Gastroesophageal sphincter (tissue), 2 donors: ENCODE measurements at regions not wholly inside any gene's neighbourhood (a gene's known extent, or its start where the extent isn't known, plus 50 kb on each side); places are given as distances from the start of the nearest gene placed in this dataset.

Source experiments
- EP300 ChIP-seq: sonication (generic); formaldehyde crosslinking; IDR thresholded peaks from one replicate; pipeline ENCODE4 v1.6.1; 2017; ENCODE audit warnings: antibody characterized with exemption, mild to moderate bottlenecking
- POLR2A ChIP-seq, 2 donors: fragments of 450-650 bp; IDR thresholded peaks; one replicate each; pipeline ENCODE4 v1.6.1; 2017; ENCODE audit warnings: antibody characterized with exemption in 2 of 2, mild to moderate bottlenecking in 2 of 2, moderate library complexity in 1 of 2
- POLR2AphosphoS5 ChIP-seq: sonication (generic); formaldehyde crosslinking; IDR thresholded peaks from one replicate; pipeline ENCODE4 v1.6.1; 2017; ENCODE audit warnings: antibody characterized with exemption

- TF ChIP-seq EP300 (no peak), POLR2AphosphoS5 (no peak), POLR2A (IDR thresholded peaks at IDR 0.05) (no peak)
Measured at GRCh38 chr5:155451106-155451505, 437.6 kb downstream of the KIF4B start.
